ENCODE measurements at regions not wholly inside any gene's neighbourhood (a gene's known extent, or its start where the extent isn't known, plus 50 kb on each side); places are given as distances from the start of the nearest gene placed in this dataset.

GRCh38 chr10:45239642-45240041, 75.8 kb downstream of the OR13A1 start:
- TF ChIP-seq CTCF (IDR thresholded peaks at IDR 0.05) (no peak), POLR2A (IDR thresholded peaks at IDR 0.05) (no peak), POLR2AphosphoS5 (IDR thresholded peaks at IDR 0.05) (no peak)
